SIG-M5 treated with dmso at 0.1 percent for 504 hours (cell line): ENCODE measurements at regions not wholly inside any gene's neighbourhood (a gene's known extent, or its start where the extent isn't known, plus 50 kb on each side); places are given as distances from the start of the nearest gene placed in this dataset.

Source experiments
- DNase-seq: peaks from one replicate; lab custom pipeline; 2025; ENCODE audit not compliant: unreplicated experiment; lab: John Stamatoyannopoulos, UW

DNA sequence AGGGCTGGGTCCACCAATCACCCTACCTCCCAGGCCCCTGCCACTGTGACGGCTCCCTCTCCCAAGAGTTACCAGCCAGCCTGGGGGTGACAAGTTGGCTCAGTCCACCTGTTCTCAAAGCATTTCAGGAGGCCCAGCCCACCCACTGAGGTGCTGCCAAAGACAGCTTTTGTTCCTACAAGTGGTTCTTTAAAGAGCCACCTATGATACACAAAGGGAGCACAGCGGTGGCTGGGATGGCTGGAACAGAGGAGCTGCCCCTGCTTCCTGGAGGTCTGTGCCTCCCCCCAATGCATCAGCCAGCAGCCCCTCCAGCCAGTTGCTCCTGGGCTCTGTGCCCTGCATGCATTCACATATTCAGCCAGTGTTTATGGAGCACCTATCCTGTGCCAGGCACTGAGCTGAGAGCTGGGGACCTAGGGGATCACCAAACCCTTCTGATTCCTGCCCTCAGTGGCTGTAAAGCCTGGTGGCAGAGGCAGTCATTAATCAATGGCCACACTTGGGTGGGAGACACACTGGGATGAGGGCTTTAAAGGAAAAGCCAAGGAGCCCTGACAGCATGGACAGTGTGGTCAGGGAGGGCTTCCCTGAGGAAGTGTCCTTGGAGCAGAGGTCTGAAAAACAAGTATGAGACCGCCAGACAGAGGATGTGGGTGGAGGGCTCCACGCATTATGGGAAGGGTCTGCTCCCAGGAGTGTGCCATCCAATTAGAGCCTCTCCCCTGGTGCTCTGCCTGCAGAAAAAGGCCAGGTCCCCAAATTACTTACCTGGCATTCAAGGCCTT is 107.1 kb upstream of the LINGO1 start:
- no peak for DNase-seq

DNA sequence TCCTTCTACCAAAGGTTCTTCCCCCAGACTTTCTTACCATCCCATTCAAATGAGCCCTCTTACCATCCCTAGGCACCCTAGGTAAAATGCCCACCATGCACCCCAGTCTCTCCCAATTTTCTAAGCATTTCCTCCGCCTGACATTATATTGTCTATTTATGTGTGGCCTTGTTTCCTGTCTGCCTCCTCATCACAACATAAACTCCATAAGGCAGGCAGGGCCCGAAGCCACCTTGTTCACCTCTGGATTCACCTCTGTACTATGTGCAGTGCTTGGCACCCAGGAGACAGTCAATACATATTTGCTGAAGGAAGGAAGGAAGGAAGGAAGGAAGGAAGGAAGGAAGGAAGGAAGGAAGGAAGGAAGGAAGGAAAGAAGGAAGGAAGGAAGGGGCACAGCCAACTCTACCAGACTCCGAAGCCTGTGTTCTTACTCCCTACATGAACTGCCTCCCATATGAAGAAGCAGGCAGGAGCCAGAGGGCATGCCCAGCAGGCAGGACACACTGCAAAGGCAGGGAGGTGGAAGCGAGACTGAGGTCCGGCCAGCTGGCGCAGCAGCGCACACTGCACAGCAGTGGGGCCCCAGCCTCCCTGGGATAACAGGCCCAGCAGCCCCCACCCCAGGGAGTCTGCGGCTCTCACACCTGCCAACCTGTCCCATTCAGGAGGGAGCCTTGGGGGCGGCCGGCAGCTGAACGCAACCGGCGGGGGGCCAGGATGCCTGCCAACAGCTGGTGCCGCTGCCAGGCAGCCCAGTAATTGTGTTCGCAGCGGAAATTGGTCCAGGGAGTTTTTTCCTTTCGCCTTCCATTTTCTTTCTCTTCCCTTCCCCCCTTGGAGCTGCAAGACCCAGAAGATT is 106.0 kb upstream of the LINGO1 start:
- no peak for DNase-seq

DNA sequence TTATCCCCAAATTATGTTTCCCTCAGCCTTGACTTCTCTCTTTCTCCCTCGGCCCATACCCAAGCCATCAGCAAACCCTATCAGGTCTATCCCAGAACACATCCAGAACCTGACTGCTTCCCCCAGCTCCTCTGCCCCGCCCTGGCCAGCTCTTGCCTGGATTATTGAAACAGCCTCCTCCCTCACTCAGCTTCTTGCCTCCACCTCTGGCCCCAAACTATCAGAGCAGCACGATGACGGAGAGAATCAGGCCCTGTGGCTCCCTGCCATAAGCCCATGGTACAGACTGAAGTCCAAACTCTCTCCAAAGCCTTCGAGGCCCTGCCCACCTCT is 105.3 kb upstream of the LINGO1 start:
- DNase-seq, result no peak

GRCh38 chr15:77737238-77738037 is 104.7 kb upstream of the LINGO1 start:
- DNase-seq, result no peak

GRCh38 chr15:77734306-77734705 is 101.6 kb upstream of the LINGO1 start:
- no peak for DNase-seq

- DNase-seq, result no peak
Observed at GRCh38 chr15:77733579-77734300, 101.0 kb upstream of the LINGO1 start.

DNA sequence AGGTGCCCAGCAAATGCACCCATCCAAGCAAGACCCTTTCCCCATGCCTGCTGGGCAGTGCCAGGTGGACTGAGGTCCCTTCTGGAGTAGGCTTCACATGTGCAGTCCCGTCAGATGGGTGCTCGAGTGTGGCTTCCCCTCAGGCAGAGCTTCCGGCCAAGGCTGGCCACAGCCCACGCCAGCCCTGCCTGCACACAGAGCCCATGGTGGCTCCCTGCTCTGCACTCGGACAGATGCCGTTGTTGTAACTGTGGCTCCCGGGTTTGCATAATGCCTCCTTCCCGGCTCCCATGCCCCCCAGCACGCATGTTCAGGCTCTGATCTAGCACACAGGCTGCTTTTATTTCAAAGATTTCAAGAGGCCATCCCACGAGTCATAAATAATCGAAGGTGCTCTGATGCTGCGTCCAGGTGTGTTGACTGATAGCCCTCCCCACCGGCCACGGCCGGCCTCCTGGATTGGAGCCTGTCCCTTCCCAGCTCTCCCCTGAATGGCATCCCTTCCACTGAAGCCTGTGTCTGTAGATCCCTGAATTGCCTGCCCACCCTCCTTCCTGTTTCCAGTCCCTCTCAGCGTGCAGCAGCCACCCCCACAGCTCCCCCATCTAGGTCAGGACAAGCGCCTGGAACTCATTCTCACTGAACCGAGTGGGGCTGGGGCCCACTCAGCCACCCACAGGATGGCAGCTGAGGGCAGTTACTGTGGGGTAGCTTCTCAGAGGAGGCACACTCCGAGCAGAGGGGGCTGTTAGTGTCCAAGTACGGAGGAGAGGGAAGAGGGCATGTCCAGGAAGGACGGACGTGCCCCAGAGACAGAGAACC is 100.0 kb upstream of the LINGO1 start:
- DNase-seq, result no peak

GRCh38 chr15:77731945-77732344 is 99.2 kb upstream of the LINGO1 start:
- no peak for DNase-seq

DNA sequence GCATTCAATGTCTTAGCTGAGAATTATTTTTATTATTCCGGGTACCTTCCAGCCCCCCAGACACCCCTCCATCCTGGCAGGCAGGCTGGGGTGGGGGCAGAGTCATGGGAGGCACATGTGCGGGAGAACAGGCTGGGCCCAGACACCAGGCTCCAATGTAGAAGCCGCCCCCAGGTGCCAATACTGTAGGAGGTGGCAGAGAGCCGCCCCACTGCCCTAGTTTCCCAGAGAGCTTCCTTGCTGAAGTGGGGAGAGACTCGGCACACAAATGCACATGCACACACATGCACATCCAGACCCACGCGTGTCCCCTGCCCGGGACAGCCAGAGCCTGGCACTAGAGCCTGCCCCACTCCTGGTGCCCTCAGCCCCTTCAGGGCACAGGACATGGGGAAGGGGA is 98.4 kb upstream of the LINGO1 start:
- DNase-seq, result no peak

DNA sequence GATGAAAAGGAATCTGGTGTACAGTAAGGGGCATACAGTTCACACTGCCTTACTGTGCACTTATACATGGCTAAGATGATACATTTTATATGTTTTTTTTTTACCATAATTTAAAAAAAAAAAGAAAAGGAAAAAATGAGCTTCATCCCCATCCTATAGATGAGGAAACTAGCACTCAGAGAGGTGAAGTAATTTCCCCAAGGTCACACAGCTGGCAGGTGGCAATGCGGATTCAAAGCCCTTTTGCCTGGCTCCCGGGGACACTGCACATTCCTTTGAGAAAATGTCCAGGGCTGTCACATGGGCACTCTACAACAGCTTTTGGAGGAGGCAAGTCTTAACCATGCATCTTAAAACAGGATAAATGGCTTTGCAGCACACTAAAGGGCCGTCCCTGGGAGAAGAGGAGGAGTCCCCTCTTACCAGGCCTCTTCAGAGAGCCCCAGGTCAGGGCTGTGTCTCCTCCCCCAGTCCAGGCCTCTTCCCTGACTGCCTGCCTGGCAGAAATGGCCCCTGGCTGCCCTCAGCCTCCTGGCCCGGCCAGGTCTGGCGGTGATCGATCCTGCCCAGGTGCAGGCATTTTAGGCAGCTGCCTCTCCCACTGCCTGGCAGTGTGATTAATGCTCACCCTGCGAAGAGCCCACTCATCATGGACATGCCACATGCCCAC is 95.1 kb upstream of the LINGO1 start:
- no peak for DNase-seq

- no peak for DNase-seq
Observed at GRCh38 chr15:77724715-77725114, 92.0 kb upstream of the LINGO1 start.

- no peak for DNase-seq
Observed at GRCh38 chr15:77723756-77724155, 91.0 kb upstream of the LINGO1 start.

DNA sequence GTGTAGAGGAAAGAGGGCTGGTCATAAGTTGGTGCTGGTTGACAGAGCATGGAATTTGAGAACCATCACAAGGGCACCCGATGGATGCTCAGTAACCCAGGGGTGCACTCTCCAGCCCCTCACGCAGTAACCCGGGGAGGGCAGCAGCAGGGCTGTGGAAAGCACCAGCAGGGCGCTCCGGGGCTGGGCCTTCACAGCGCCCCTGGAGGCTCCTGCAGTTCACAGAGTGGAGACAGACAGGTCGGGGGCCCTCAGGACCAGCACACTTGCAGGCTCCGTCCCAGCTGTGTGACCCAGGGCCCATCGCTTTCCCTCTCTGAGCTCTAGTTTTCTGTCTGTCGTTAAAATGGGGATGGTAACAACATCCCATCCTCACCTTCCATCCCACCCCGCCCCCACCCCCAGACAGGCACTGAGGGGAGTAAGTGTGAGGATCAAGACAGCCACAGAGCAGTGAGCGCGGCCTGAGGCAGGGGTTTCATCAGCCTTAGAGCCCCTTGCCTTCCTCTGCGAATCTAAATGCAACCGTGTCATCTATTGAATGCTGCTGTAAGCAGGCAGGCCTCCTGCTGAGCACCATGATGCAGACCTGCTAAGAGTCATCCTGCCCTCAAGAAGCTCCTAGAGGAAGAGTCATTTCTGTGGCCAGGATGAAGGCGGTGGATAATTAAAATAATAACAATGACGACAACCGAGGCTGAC is 90.2 kb upstream of the LINGO1 start:
- no peak for DNase-seq

DNA sequence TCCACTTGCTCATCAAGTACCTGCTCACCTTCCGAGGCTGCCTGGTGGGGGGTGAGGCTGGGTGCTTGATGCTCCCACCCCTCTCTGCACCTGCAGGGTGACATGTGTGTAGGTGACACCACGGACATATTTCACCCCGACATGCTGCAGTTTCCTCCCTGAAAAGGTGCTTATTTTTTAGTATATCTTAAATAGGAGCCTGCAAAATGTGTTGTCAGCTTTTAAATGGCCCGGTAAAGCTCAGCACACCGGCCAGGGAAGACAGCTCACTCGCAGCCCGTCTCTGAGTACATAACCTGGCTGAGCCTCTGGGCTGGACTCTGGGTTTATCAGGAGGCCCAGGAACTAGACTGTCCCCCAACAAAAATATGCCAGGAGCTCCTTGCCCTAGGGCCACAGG is 89.3 kb upstream of the LINGO1 start:
- no peak for DNase-seq

- no peak for DNase-seq
Observed at GRCh38 chr15:77720655-77721054, 87.9 kb upstream of the LINGO1 start.

DNA sequence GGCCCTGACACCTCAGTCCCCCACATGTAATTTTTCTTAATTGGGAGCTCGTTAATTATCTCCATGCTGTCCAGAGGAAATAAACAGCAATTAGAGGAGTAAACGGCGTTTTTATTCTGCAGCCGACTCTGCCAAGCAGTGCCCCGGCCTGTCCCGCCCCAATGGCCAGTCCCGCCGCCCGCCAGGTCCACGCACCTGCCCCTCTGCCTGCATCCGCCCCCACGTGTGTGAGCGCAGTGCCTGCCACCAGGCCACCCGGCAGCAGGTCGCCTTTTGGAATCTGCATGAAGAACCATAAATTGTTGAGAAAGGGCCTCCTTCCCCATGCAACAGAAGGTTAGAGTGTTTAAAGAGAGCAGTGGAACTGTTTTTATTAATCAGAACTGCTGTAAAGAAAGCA is 87.5 kb upstream of the LINGO1 start:
- no peak for DNase-seq

- DNase-seq, result no peak
Observed at GRCh38 chr15:77719450-77719849, 86.7 kb upstream of the LINGO1 start.

- no peak for DNase-seq
Observed at GRCh38 chr15:77717333-77717990, 84.8 kb upstream of the LINGO1 start.
